ENCODE measurements at regions not wholly inside any gene's neighbourhood (a gene's known extent, or its start where the extent isn't known, plus 50 kb on each side); places are given as distances from the start of the nearest gene placed in this dataset.
"Not testable (repeated sequence)": the region's sequence is repeated elsewhere in the genome, so short reads cannot be mapped to it uniquely, and the experiment has no call there.

GRCh38 chr12:127829281-127830064 lies 437.5 kb upstream of the TMEM132C start:
- no peak overlapping the region for H3K27ac ChIP-seq
- DNase-seq: no peak

GRCh38 chr12:127830065-127830460 lies 436.9 kb upstream of the TMEM132C start:
- Histone ChIP-seq H3K27me3 (no peaks in the 10 kb centered on the region), H3K4me1 (no peaks in the 10 kb centered on the region), H3K27ac (no peak overlapping the region), H3K36me3 (no peaks in the 10 kb centered on the region), H3K4me3 (no peak overlapping the region), H3K9me3 (no peaks in the 10 kb centered on the region)
- no peak for ATAC-seq
- intact Hi-C loops (cut with DNase I): no loop called here
- DNase-seq: no peak
- no peak for TF ChIP-seq CTCF (IDR thresholded peaks at IDR 0.05)

More at GRCh38 chr12:127829281-127830064, 437.5 kb upstream of the TMEM132C start:
- Histone ChIP-seq H3K4me3 (no peak overlapping the region), H3K9me3 (no peaks in the 10 kb centered on the region), H3K27me3 (no peaks in the 10 kb centered on the region), H3K4me1 (no peaks in the 10 kb centered on the region), H3K36me3 (no peaks in the 10 kb centered on the region)
- intact Hi-C loops (cut with DNase I): no loop called here
- no peak for ATAC-seq
- no peak for TF ChIP-seq CTCF (IDR thresholded peaks at IDR 0.05)

- ATAC-seq (no peak), DNase-seq (no peak)
- TF ChIP-seq CTCF (IDR thresholded peaks at IDR 0.05): no peak
- intact Hi-C loops (cut with DNase I): no loop called here
- H3K9me3 ChIP-seq: no peaks in the 10 kb centered on the region
- no peak overlapping the region for H3K27ac ChIP-seq
- H3K36me3 ChIP-seq: no peaks in the 10 kb centered on the region
- H3K4me3 ChIP-seq: no peak overlapping the region
- no peaks in the 10 kb centered on the region for H3K27me3 ChIP-seq
- H3K4me1 ChIP-seq: no peaks in the 10 kb centered on the region
Measured at GRCh38 chr12:127830730-127831129, 436.2 kb upstream of the TMEM132C start.

GRCh38 chr12:127832172-127832571 lies 434.8 kb upstream of the TMEM132C start:
- Histone ChIP-seq H3K36me3 (no peaks in the 10 kb centered on the region), H3K4me3 (no peak overlapping the region), H3K9me3 (no peaks in the 10 kb centered on the region), H3K27ac (no peak overlapping the region), H3K4me1 (no peaks in the 10 kb centered on the region), H3K27me3 (no peaks in the 10 kb centered on the region)
- TF ChIP-seq CTCF (IDR thresholded peaks at IDR 0.05): no peak
- DNase-seq: no peak
- no peak for ATAC-seq
- intact Hi-C loops (cut with DNase I): no loop called here

GRCh38 chr12:127836802-127837201 lies 430.2 kb upstream of the TMEM132C start:
- H3K27ac ChIP-seq; intact Hi-C loops (cut with DNase I); H3K4me3 ChIP-seq; H3K9me3 ChIP-seq; H3K4me1 ChIP-seq; DNase-seq; ATAC-seq; H3K36me3 ChIP-seq; H3K27me3 ChIP-seq: not testable (repeated sequence)

GRCh38 chr12:127857661-127858060 lies 409.3 kb upstream of the TMEM132C start:
- Histone ChIP-seq H3K36me3 (no peaks in the 10 kb centered on the region), H3K4me3 (no peak overlapping the region), H3K9me3 (no peaks in the 10 kb centered on the region), H3K4me1 (no peaks in the 10 kb centered on the region), H3K27ac (no peak overlapping the region), H3K27me3 (no peaks in the 10 kb centered on the region)
- no peak for TF ChIP-seq CTCF (IDR thresholded peaks at IDR 0.05)
- no peak for ATAC-seq
- no peak for DNase-seq
- intact Hi-C loops (cut with DNase I): no loop called here

All from upper lobe of right lung (tissue), 1 donor.